ENCODE measurements at regions not wholly inside any gene's neighbourhood (a gene's known extent, or its start where the extent isn't known, plus 50 kb on each side); places are given as distances from the start of the nearest gene placed in this dataset.
"Not testable (repeated sequence)": the region's sequence is repeated elsewhere in the genome, so short reads cannot be mapped to it uniquely, and the experiment has no call there.

- not testable (repeated sequence) for DNase-seq
These were observed 371.6 kb downstream of the ANAPC1 start for GRCh38 chr2:111512378-111512777.

GRCh38 chr2:111514138-111514537 lies 369.9 kb downstream of the ANAPC1 start:
- not testable (repeated sequence) for DNase-seq

- not testable (repeated sequence) for DNase-seq
These were observed 366.8 kb downstream of the ANAPC1 start for GRCh38 chr2:111517050-111517720.

GRCh38 chr2:111517721-111518053 lies 366.3 kb downstream of the ANAPC1 start:
- not testable (repeated sequence) for DNase-seq

GRCh38 chr2:111519071-111519470 lies 364.9 kb downstream of the ANAPC1 start:
- DNase-seq, result no peak

GRCh38 chr2:111522231-111522768 lies 361.7 kb downstream of the ANAPC1 start:
- DNase-seq, result no peak

- no peak for DNase-seq
These were observed 361.0 kb downstream of the ANAPC1 start for GRCh38 chr2:111523009-111523408.

GRCh38 chr2:111525026-111525425 lies 359.0 kb downstream of the ANAPC1 start:
- DNase-seq, result not testable (repeated sequence)

- not testable (repeated sequence) for DNase-seq
These were observed 357.9 kb downstream of the ANAPC1 start for GRCh38 chr2:111526041-111526639.

- not testable (repeated sequence) for DNase-seq
These were observed 356.1 kb downstream of the ANAPC1 start for GRCh38 chr2:111527707-111528400.

GRCh38 chr2:111529022-111529421 lies 355.0 kb downstream of the ANAPC1 start:
- not testable (repeated sequence) for DNase-seq

- not testable (repeated sequence) for DNase-seq
These were observed 353.6 kb downstream of the ANAPC1 start for GRCh38 chr2:111530239-111530965.

GRCh38 chr2:111532682-111533556 lies 351.1 kb downstream of the ANAPC1 start:
- not testable (repeated sequence) for DNase-seq

GRCh38 chr2:111533557-111534247 lies 350.3 kb downstream of the ANAPC1 start:
- DNase-seq, result not testable (repeated sequence)

- DNase-seq, result no peak
These were observed 349.1 kb downstream of the ANAPC1 start for GRCh38 chr2:111534910-111535352.

GRCh38 chr2:111535404-111535803 lies 348.6 kb downstream of the ANAPC1 start:
- DNase-seq, result no peak

- no peak for DNase-seq
These were observed 346.8 kb downstream of the ANAPC1 start for GRCh38 chr2:111537078-111537655.

GRCh38 chr2:111539991-111540390 lies 344.0 kb downstream of the ANAPC1 start:
- not testable (repeated sequence) for DNase-seq

GRCh38 chr2:111542120-111542774 lies 341.7 kb downstream of the ANAPC1 start:
- DNase-seq, result not testable (repeated sequence)

GRCh38 chr2:111544006-111544405 lies 340.0 kb downstream of the ANAPC1 start:
- not testable (repeated sequence) for DNase-seq

Data from activated naive CD4-positive, alpha-beta T cell treated with anti-CD3 and anti-CD28 coated beads, Interleukin-2, amount 50 U/mL, for 16 hours (primary cell).